HG02623 (cell line): ENCODE measurements at regions not wholly inside any gene's neighbourhood (a gene's known extent, or its start where the extent isn't known, plus 50 kb on each side); places are given as distances from the start of the nearest gene placed in this dataset.
"Not testable (repeated sequence)": the region's sequence is repeated elsewhere in the genome, so short reads cannot be mapped to it uniquely, and the experiment has no call there.

Experiments used
- ATAC-seq: cut with Tn5 transposase; IDR thresholded peaks from one replicate; pipeline ENCODE4 v1.9.1; 2021; ENCODE audit warnings: moderate library complexity; ENCODE audit not compliant: unreplicated experiment

- ATAC-seq = no peak
Observed at GRCh38 chr9:106177216-106177615, 482.9 kb downstream of the TMEM38B start.

GRCh38 chr9:106179191-106179590 is 484.9 kb downstream of the TMEM38B start:
- no peak for ATAC-seq

DNA sequence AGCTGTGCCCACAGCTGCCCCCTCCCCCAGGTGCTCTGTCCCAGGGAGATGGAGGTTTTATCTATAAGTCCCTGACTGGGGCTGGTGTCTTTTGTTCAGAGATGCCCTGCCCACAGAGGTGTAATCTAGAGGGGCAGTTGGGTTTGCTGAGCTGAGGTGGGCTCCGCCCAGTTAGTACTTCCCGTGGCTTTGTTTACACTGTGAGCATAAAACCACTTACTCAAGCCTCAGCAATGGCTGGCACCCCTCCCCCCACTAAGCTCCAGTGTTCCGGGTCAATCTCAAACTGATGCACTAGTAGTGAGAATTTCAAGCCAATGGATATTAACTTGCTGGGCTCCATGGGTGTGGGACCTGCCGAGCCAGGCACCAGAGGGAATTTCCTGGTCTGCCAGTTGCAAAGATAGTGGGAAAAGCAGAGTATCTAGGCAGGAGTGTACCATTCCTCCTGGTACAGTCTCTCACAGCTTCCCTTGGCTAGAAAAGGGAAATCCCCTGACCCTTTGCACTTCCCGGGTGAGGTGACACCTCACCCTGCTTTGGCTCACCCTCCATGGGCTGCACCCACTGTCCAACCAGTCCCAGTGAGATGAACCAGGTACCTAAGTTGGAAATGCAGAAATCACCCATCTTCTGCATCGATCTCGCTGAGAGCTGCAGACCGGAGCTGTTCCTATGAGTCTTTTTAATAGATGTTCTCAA is 509.6 kb downstream of the TMEM38B start:
- not testable (repeated sequence) for ATAC-seq

GRCh38 chr9:106207298-106207697 is 513.0 kb downstream of the TMEM38B start:
- ATAC-seq = no peak

DNA sequence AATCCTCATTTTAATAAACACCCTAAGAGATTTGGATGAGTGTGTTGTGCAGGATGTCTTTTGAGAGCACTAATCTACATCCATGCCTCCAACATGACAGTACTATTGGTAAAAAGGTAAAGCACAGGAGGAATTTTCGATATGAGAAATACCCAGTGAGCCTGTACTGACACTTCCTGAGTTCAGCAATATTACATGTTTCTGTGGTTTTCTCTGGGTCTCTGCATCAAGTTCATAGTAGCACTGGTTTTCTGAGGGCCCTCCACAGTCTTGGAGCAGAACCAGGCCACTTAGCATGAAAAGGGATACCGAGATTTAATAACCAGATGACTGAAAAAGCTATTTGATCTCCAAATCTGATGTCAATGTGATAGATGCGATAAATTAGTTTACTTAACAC is 524.1 kb downstream of the TMEM38B start:
- peak; percentile 56 for ATAC-seq

DNA sequence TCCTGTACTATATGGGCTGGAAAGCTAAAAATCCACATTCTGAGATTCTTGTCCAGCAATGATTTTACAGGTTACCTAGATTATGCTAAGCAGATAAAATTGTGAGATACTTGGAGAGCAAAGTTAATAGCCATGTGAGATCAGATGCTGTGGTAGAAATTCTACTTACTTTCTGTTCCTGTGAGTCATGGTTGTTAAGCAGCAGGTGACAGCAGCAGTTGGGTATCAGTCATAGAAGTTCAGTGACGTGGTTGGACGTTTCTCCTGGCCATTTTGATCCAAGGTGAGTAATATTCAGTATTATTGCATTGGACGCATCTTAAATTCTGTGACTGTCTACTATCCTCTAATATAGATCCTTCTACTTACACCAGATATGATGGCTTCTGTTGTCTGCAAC is 524.5 kb downstream of the TMEM38B start:
- peak; percentile 39 for ATAC-seq

DNA sequence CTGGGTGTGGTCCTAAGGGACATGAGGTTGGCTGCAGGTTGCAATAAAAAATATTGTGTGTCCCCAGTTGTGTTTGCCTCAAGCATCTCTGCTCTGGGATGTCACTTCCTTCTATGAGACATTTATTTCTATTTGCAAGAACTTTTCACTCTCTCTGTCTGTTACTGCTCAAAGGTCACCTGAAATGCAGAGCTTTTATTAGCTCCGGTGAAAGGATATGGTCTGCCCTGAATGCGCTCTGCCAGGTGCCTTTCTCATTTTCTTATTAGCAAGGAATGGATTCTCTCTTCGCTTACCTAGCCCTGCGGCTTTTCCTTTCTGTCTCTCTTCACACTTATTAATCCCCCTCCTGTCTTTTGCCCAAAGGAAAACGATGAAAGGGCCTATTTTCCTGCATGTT is 526.1 kb downstream of the TMEM38B start:
- no peak for ATAC-seq

DNA sequence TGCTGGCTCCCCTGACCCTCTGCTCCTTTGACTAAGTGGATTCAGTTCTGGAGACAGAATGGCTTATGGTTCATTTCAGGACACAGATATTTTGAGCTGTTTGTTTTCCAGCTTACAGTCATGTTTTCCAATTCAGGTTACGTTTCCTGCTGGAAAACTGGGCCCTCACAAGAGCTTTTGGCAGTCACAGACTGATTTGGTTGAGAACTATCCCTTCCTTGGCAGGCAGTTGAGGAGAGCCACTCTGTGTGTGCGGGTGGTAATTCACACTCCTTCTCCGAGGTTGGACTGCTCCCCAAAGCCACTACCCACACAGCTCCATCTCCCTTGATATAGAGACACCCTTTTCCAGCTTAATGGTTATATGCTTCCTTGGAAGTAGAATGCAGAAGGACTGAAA is 534.5 kb downstream of the TMEM38B start:
- ATAC-seq = no peak

DNA sequence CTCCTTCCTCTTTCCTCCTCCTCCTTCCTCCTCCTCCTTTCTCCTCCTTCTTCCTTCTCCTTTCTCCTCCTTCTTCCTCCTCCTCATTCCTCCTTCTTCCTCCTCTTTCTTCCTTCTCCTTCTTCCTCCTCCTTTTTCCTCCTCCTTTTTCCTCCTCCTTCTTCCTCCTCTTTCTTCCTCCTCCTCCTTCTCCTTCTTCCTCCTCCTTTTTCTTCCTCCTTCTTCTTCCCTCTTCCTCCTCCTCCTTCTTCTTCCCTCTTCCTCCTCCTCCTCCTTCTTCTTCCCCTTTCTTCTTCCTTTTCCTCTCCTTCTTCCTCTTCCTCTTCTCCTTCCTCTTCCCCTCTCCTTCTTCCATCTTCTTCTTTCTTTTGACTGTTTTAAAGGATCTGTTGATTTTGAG is 538.8 kb downstream of the TMEM38B start:
- no peak for ATAC-seq

DNA sequence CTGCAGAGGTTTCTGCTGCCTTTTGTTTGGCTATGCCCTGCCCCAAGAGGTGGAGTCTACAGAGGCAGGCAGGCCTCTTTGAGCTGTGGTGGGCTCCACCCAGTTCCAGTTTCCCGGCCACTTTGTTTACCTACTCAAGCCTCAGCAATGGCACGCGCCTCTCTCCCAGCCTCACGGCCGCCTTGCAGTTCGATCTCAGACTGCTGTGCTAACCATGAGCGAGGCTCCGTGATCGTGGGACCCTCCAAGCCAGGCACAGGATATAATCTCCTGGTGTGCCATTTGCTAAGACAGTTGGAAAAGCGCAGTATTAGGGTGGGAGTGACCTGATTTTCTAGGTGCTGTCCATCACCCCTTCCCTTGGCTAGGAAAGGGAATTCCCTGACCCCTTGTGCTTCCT is 566.6 kb downstream of the TMEM38B start:
- not testable (repeated sequence) for ATAC-seq

- ATAC-seq = no peak
Observed at GRCh38 chr9:106277966-106278365, 583.6 kb downstream of the TMEM38B start.

GRCh38 chr9:106283769-106284168 is 579.2 kb upstream of the ZNF462 start:
- no peak for ATAC-seq

- ATAC-seq = no peak
Observed at GRCh38 chr9:106284296-106284695, 578.7 kb upstream of the ZNF462 start.

DNA sequence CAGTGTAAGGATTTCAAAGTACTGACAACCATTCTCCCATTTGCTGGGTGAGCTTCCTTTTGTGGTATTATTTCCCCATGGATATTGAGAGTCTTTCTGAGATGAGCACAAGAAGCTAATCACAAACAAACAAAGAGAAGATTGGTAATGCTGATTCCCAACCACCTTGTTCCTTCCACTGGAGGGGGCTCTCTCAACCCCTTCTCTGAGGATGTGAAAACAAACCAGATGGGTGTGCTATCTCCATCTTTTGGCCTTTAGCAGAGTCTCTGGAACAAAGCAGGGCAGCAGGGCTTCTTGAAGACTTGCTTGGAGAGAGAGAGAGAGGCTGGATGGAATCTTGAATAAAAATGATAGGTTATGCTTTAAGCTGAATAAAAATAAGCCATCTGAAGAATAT is 576.7 kb upstream of the ZNF462 start:
- ATAC-seq = no peak

DNA sequence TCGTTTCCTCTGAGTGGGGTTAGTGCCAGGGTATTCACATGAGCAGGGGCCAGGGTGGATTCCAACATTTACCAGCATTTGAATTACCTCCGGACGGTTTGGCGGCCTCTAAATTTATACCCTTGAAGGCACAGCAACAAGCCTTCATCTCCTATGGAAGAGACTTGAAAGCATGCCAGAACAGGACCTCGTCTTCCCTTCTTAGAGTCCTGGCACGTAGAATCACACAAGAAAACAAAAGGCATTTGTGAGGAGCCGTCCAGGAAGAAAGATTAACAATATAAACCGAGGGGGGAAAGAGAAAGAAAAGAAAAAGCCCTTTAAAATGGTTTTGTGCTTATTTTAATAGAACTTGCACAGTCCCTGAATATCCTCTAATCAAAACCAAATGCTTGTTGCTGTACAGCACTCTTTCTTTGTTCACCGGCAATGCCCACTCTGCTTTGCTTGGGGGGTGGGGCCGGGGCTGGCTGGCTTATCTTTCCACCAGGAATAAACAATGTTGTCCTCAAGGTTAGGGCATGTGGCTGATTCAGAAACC is 575.8 kb upstream of the ZNF462 start:
- no peak for ATAC-seq

GRCh38 chr9:106287731-106288130 is 575.2 kb upstream of the ZNF462 start:
- no peak for ATAC-seq

- no peak for ATAC-seq
Observed at GRCh38 chr9:106288689-106289088, 574.3 kb upstream of the ZNF462 start.

DNA sequence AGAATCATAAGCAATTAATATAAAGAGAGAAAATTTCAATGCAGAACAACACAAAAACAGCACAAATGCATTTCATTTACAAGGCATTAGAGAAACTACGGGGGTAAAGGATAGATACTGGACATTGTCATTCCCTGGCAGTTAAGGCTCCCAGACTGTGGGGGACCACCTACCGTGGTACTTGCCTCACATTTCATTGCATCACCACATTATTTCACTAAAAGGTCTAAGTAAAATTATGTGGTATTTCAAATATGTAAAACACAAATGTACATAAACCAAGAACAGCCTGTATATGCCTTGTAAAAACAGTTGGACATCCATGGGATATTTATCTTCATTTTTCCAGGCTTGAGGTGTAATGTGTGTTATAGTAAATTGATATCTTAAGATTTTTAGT is 571.2 kb upstream of the ZNF462 start:
- ATAC-seq = no peak

DNA sequence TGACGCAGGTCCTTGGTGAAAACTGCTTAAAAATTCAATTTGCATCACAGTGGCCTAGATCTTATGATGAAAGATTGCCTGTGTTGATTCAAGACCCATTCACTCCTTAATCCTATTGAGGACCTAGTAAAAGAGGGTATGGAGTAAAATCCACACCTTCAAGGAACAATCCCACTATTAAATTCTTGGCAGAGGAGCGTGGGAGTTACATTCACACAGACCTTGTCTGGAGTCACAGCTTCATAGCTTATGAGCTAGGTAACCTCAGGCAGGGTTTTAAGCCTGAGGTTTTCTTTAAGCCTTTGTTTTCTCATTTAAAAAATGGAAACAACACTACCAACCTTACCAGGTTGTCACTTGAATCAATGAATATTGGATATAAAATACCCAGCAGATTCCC is 566.5 kb upstream of the ZNF462 start:
- ATAC-seq = no peak

GRCh38 chr9:106298997-106299396 is 564.0 kb upstream of the ZNF462 start:
- ATAC-seq = no peak

GRCh38 chr9:106304401-106304920 is 558.5 kb upstream of the ZNF462 start:
- no peak for ATAC-seq

DNA sequence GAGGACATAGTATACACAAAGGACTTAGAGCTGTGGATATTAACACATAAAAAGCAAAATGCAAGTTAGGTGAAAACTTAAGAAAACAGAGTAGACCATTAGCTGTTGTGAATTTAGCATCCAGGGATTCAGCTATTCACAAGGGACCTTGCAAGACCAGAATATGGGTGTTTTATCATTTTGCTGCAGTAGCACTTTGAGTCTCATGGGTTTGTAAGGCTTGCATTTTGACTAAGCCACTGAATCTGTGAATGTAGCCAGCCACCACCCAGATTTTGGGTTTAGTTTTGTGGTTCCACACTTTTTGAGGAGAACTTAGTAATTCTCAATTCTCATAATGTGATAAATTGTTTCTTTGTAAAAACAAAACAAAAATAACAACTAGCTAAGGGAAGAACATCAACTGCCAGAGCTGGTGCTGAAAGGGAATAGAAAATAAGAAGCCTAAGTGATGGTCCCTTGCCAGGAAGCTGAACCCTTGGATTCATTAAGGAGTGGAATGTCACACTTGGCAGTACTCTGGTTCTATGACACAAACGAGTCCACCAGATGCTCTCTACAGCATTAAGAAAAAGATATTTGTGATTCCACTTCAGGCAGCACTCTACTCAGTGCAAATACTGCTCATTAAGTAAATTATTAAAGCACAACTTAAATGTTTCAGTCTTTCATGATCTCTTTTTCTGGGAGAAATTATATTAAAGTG is 557.4 kb upstream of the ZNF462 start:
- ATAC-seq = no peak
